Thoracic aorta (tissue), 2 donors: ENCODE measurements at regions not wholly inside any gene's neighbourhood (a gene's known extent, or its start where the extent isn't known, plus 50 kb on each side); places are given as distances from the start of the nearest gene placed in this dataset.

Experiments used
- ATAC-seq: fragments of 150-250 bp; one replicate; pipeline ENCODE4 v1.8.0; 2017; ENCODE audit warnings: low read depth; ENCODE audit not compliant: insufficient number of reproducible peaks, low FRiP score
- DNase-seq: peaks from one replicate; pipeline ENCODE4 v3.0.0-alpha.2; 2020; ENCODE audit warnings: low spot score
- H3K27ac ChIP-seq, 2 donors: fragments of 200-600 bp; sonication (generic); 1 replicate in 1 of 2; 2 replicates in 1 of 2; pipeline ENCODE4 v1.5.1; 2016; ENCODE audit warnings: mild to moderate bottlenecking in 2 of 2, moderate library complexity in 2 of 2
- H3K27me3 ChIP-seq: fragments of 200-600 bp; sonication (generic); replicated peaks from 2 replicates; pipeline ENCODE4 v1.6.0; 2016; ENCODE audit warnings: mild to moderate bottlenecking; ENCODE audit not compliant: insufficient read depth
- H3K36me3 ChIP-seq: fragments of 200-600 bp; sonication (generic); one replicate; pipeline ENCODE4 v1.5.1; 2016
- H3K4me1 ChIP-seq, 2 donors: fragments of 200-600 bp; sonication (generic); 1 replicate in 1 of 2; 2 replicates in 1 of 2; pipeline versions ENCODE4 v1.5.1 to v1.6.0; 2016; ENCODE audit warnings: low read depth in 2 of 2, mild to moderate bottlenecking in 1 of 2; ENCODE audit not compliant: control insufficient read depth in 1 of 2
- H3K4me3 ChIP-seq: fragments of 200-600 bp; sonication (generic); 2 replicates; pipeline ENCODE4 v1.5.1; 2016; ENCODE audit warnings: mild to moderate bottlenecking
- H3K9me3 ChIP-seq: fragments of 200-600 bp; sonication (generic); 2 replicates; pipeline ENCODE4 v1.5.1; 2016
- CTCF ChIP-seq: fragments of 200-600 bp; sonication (generic); IDR thresholded peaks from one replicate; pipeline ENCODE4 v1.5.1; 2019; ENCODE audit warnings: antibody characterized with exemption

DNA sequence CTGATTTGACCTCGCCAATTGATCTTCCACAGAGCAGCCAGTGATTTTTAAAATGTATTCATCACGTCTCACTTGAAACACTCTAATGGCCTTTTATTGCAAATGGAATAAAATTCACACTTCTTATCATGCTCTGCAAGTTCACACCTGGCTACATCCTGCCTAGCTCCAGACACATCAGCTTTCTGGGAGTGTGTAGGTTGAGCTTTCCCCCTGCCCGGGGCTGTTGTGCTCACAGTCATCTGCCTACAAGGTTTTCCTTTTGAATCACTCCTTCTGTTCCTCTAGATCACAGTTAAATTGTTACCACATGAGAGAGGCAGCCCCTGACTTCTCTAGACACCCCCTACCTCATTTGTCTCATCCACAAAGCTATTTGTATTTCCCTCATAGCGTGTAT lies 674.5 kb downstream of the PRELID2 start:
- Histone ChIP-seq H3K27ac (no peak overlapping the region), H3K36me3 (no peaks in the 10 kb centered on the region), H3K4me3 (no peak overlapping the region), H3K9me3 (no peaks in the 10 kb centered on the region), H3K27me3 (no peaks in the 10 kb centered on the region), H3K4me1 (no peaks in the 10 kb centered on the region)
- ATAC-seq (no peak), DNase-seq (no peak)
- TF ChIP-seq CTCF = no peak

GRCh38 chr5:145158730-145159129 lies 676.4 kb downstream of the PRELID2 start:
- no peaks in the 10 kb centered on the region for H3K4me1 ChIP-seq
- DNase-seq = no peak
- H3K36me3 ChIP-seq = no peaks in the 10 kb centered on the region
- no peak for ATAC-seq
- TF ChIP-seq CTCF = no peak
- H3K27me3 ChIP-seq = no peaks in the 10 kb centered on the region
- no peak overlapping the region for H3K4me3 ChIP-seq
- H3K9me3 ChIP-seq = no peaks in the 10 kb centered on the region
- H3K27ac ChIP-seq = no peak overlapping the region

GRCh38 chr5:145157841-145158240 lies 677.3 kb downstream of the PRELID2 start:
- no peak for ATAC-seq
- H3K4me3 ChIP-seq = no peak overlapping the region
- H3K36me3 ChIP-seq = no peaks in the 10 kb centered on the region

GRCh38 chr5:145141534-145141933 lies 693.6 kb downstream of the PRELID2 start:
- Histone ChIP-seq H3K27me3 (no peaks in the 10 kb centered on the region), H3K9me3 (no peaks in the 10 kb centered on the region), H3K27ac (no peak overlapping the region), H3K36me3 (no peaks in the 10 kb centered on the region), H3K4me1 (no peaks in the 10 kb centered on the region), H3K4me3 (no peak overlapping the region)
- ATAC-seq = no peak
- TF ChIP-seq CTCF = no peak
- DNase-seq = no peak

More at GRCh38 chr5:145157841-145158240, 677.3 kb downstream of the PRELID2 start:
- Histone ChIP-seq H3K4me1 (no peaks in the 10 kb centered on the region), H3K9me3 (no peaks in the 10 kb centered on the region), H3K27me3 (no peaks in the 10 kb centered on the region), H3K27ac (no peak overlapping the region)
- no peak for DNase-seq
- no peak for TF ChIP-seq CTCF

DNA sequence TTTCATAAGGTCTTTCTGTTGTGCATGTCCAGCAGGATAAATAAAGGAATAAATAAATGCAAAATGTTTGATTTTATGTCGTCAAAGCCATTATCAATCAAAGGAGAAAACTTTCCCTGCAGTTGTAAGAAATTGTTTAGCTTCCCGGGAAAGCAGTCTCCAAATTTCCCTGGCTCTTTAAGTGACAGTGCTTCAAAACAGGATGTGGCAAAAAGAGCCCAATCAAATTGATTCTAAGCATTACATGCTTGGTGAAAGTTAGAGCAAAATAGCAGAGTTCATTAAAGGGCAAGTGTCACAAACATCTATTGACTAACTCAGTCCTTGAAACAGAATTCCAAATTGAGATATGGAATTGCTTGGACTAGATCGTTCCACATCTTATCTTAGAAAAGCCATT lies 704.1 kb downstream of the PRELID2 start:
- Histone ChIP-seq H3K9me3 (no peaks in the 10 kb centered on the region), H3K4me1 (no peaks in the 10 kb centered on the region), H3K27ac (no peak overlapping the region), H3K27me3 (no peaks in the 10 kb centered on the region), H3K4me3 (no peak overlapping the region), H3K36me3 (no peaks in the 10 kb centered on the region)
- DNase-seq = no peak
- ATAC-seq = no peak
- TF ChIP-seq CTCF = no peak
